SK-N-MC (cell line): ENCODE measurements at regions not wholly inside any gene's neighbourhood (a gene's known extent, or its start where the extent isn't known, plus 50 kb on each side); places are given as distances from the start of the nearest gene placed in this dataset.

Experiments
- EZH2 ChIP-seq: fragments of 200-600 bp; sonication (generic); IDR thresholded peaks from one replicate; pipeline ENCODE4 v1.6.1; 2017; ENCODE audit warnings: antibody characterized with exemption
- POLR2AphosphoS5 ChIP-seq: IDR thresholded peaks from 2 replicates; pipeline ENCODE4 v1.6.1; 2012; ENCODE audit warnings: mild to moderate bottlenecking, low read depth, low read length, borderline replicate concordance

GRCh38 chr2:189298038-189298437, 118.5 kb upstream of the COL5A2 start:
- TF ChIP-seq POLR2AphosphoS5 (no peak), EZH2 (no peak)
